GM23338 (cell line): ENCODE measurements at regions not wholly inside any gene's neighbourhood (a gene's known extent, or its start where the extent isn't known, plus 50 kb on each side); places are given as distances from the start of the nearest gene placed in this dataset.

ENCODE experiments used
- ATAC-seq: fragments of 200-7000 bp; cut with Tn5 transposase; 3 replicates; pipeline ENCODE4 v1.9.1; 2020
- DNase-seq: peaks from one replicate; pipeline ENCODE4 v3.0.0-alpha.2; 2015; ENCODE audit warnings: low spot score
- H2AFZ ChIP-seq: fragments of 200-600 bp; sonication (generic); 2 replicates; pipeline ENCODE4 v1.8.0; 2016; ENCODE audit warnings: antibody characterized with exemption, mild to moderate bottlenecking, moderate library complexity
- H3F3A ChIP-seq: fragments of 200-600 bp; sonication (generic); replicated peaks from 2 replicates; pipeline ENCODE4 v1.8.0; 2017; ENCODE audit warnings: antibody characterized with exemption, mixed run types, low read depth
- H3K27ac ChIP-seq: fragments of 200-600 bp; sonication (generic); 2 replicates; pipeline ENCODE4 v1.6.1; 2016; ENCODE audit warnings: low read depth
- H3K27me3 ChIP-seq: fragments of 200-600 bp; sonication (generic); 2 replicates; pipeline ENCODE4 v1.8.0; 2016; ENCODE audit warnings: mild to moderate bottlenecking, mixed run types, moderate library complexity; ENCODE audit not compliant: insufficient read depth
- H3K36me3 ChIP-seq: fragments of 200-600 bp; sonication (generic); 2 replicates; pipeline ENCODE4 v1.8.0; 2016; ENCODE audit warnings: mild to moderate bottlenecking; ENCODE audit not compliant: insufficient read depth
- H3K4me1 ChIP-seq: fragments of 200-600 bp; sonication (generic); 2 replicates; pipeline ENCODE4 v1.8.0; 2016; ENCODE audit warnings: mild to moderate bottlenecking, moderate library complexity; ENCODE audit not compliant: insufficient read depth
- H3K4me2 ChIP-seq: fragments of 200-600 bp; sonication (generic); 2 replicates; pipeline ENCODE4 v1.7.1; 2017; ENCODE audit warnings: mixed run types
- H3K4me3 ChIP-seq: fragments of 200-600 bp; sonication (generic); 2 replicates; pipeline ENCODE4 v1.6.1; 2016; ENCODE audit warnings: mixed run types
- H3K79me2 ChIP-seq: fragments of 200-600 bp; sonication (generic); replicated peaks from 2 replicates; pipeline ENCODE4 v1.8.0; 2017; ENCODE audit warnings: mild to moderate bottlenecking; ENCODE audit not compliant: insufficient read depth
- H3K9me2 ChIP-seq: fragments of 200-600 bp; sonication (generic); 2 replicates; pipeline ENCODE4 v1.8.0; 2017; ENCODE audit not compliant: insufficient read depth
- H4K20me1 ChIP-seq: fragments of 200-600 bp; sonication (generic); replicated peaks from 2 replicates; pipeline ENCODE4 v1.8.0; 2017; ENCODE audit warnings: mild to moderate bottlenecking; ENCODE audit not compliant: insufficient read depth
- H3K27ac Mint-ChIP-seq: 2 replicates; pipeline ENCODE4 v1.8.0; 2020; ENCODE audit warnings: inconsistent platforms, mild to moderate bottlenecking, moderate library complexity, mixed read lengths
- H3K27me3 Mint-ChIP-seq: 3 replicates; pipeline ENCODE4 v1.8.0; 2022; ENCODE audit warnings: low read depth, mild to moderate bottlenecking, moderate library complexity, mixed read lengths, inconsistent platforms; ENCODE audit not compliant: insufficient read depth, poor library complexity
- H3K36me3 Mint-ChIP-seq: 3 replicates; pipeline ENCODE4 v1.8.0; 2021; ENCODE audit warnings: low read depth, mild to moderate bottlenecking, inconsistent platforms, moderate library complexity, mixed read lengths
- H3K4me1 Mint-ChIP-seq: 3 replicates; pipeline ENCODE4 v1.8.0; 2020; ENCODE audit warnings: mild to moderate bottlenecking, inconsistent platforms, mixed read lengths
- H3K4me3 Mint-ChIP-seq: 3 replicates; pipeline ENCODE4 v1.8.0; 2021; ENCODE audit warnings: moderate library complexity, mild to moderate bottlenecking, inconsistent platforms, mixed read lengths
- H3K9me3 Mint-ChIP-seq: 3 replicates; pipeline ENCODE4 v1.8.0; 2020; ENCODE audit warnings: moderate library complexity, mild to moderate bottlenecking, inconsistent platforms, mixed read lengths
- CREB1 ChIP-seq: fragments of 250-450 bp; sonication (Bioruptor Pico); IDR thresholded peaks from 2 replicates; pipeline ENCODE4 v1.5.0; 2020; ENCODE audit warnings: low read depth, mild to moderate bottlenecking, moderate library complexity
- CTCF ChIP-seq, 2 experiments: fragments of 200-600 bp in 1 of 2; sonication (generic) in 1 of 2; conservative IDR thresholded peaks; 2 replicates each; pipeline versions ENCODE4 v1.5.1 to v1.6.1; 2016 to 2017; ENCODE audit warnings: antibody characterized with exemption in 2 of 2, low read depth in 2 of 2, mild to moderate bottlenecking in 2 of 2, moderate library complexity in 1 of 2
- ETS1 ChIP-seq: IDR thresholded peaks from 2 replicates; pipeline ENCODE4 v1.6.1; 2016; ENCODE audit warnings: antibody characterized with exemption
- EZH2 ChIP-seq: fragments of 200-600 bp; sonication (generic); IDR thresholded peaks from one replicate; pipeline ENCODE4 v1.8.0; 2017; ENCODE audit warnings: antibody characterized with exemption, mild to moderate bottlenecking, low read depth; ENCODE audit not compliant: unreplicated experiment
- EZH2phosphoT487 ChIP-seq: fragments of 200-600 bp; sonication (generic); IDR thresholded peaks from one replicate; pipeline ENCODE4 v1.8.1; 2018; ENCODE audit warnings: antibody characterized with exemption; ENCODE audit not compliant: unreplicated experiment
- JUNB ChIP-seq: IDR thresholded peaks from one replicate; pipeline ENCODE4 v1.6.1; 2016; ENCODE audit warnings: antibody characterized with exemption; ENCODE audit not compliant: unreplicated experiment
- NANOG ChIP-seq: IDR thresholded peaks from 2 replicates; pipeline ENCODE4 v1.6.1; 2016; ENCODE audit warnings: antibody characterized with exemption, borderline replicate concordance
- POLR2AphosphoS5 ChIP-seq: IDR thresholded peaks from 2 replicates; pipeline ENCODE4 v1.6.1; 2016; ENCODE audit warnings: antibody characterized with exemption, low read depth
- REST ChIP-seq: IDR thresholded peaks from one replicate; pipeline ENCODE4 v1.6.1; 2018; ENCODE audit warnings: antibody characterized with exemption; ENCODE audit not compliant: unreplicated experiment
- STAT1 ChIP-seq: IDR thresholded peaks from one replicate; pipeline ENCODE4 v1.6.1; 2016; ENCODE audit warnings: antibody characterized with exemption; ENCODE audit not compliant: unreplicated experiment
- ZNF114 ChIP-seq: fragments of 250-450 bp; sonication (Bioruptor Pico); IDR thresholded peaks from 2 replicates; pipeline ENCODE4 v1.5.0; 2020; ENCODE audit warnings: mild to moderate bottlenecking, moderate library complexity
- ZNF331 ChIP-seq: fragments of 250-450 bp; sonication (Bioruptor Pico); IDR thresholded peaks from 2 replicates; pipeline ENCODE4 v1.5.0; 2020; ENCODE audit warnings: low read depth, mild to moderate bottlenecking, moderate library complexity
- ZNF462 ChIP-seq: fragments of 250-450 bp; sonication (Bioruptor Pico); IDR thresholded peaks from 2 replicates; pipeline ENCODE4 v1.5.0; 2020; ENCODE audit warnings: mild to moderate bottlenecking, moderate library complexity

- DNase-seq (no peak), ATAC-seq (no peak)
- H3K27ac ChIP-seq, result no peak overlapping the region
- no peak overlapping the region for H3K4me2 ChIP-seq
- Mint-ChIP-seq H3K36me3 (no peaks in the 10 kb centered on the region), H3K27me3 (no peaks in the 10 kb centered on the region), H3K4me1 (peaks cover 6% of the 10 kb centered on the region; the same call in 2 of the 3 replicates), H3K9me3 (no peaks in the 10 kb centered on the region), H3K27ac (no peak overlapping the region), H3K4me3 (no peak overlapping the region)
- no peak overlapping the region for H3K4me3 ChIP-seq
- H3K9me2 ChIP-seq, result no peaks in the 10 kb centered on the region
- no peak overlapping the region for H2AFZ ChIP-seq
- no peaks in the 10 kb centered on the region for H3K27me3 ChIP-seq
- no peak for TF ChIP-seq ETS1
- TF ChIP-seq EZH2, result no peak
- TF ChIP-seq NANOG, result no peak
- TF ChIP-seq JUNB, result no peak
- no peak for TF ChIP-seq ZNF462 (CRISPR knock-in tag)
- no peak for TF ChIP-seq CREB1
- no peak for TF ChIP-seq POLR2AphosphoS5
- no peak for TF ChIP-seq STAT1
- no peak for TF ChIP-seq ZNF331 (CRISPR knock-in tag)
- TF ChIP-seq ZNF114 (CRISPR knock-in tag), result no peak
- TF ChIP-seq REST, result no peak
- no peak for TF ChIP-seq EZH2phosphoT487
- TF ChIP-seq CTCF (conservative IDR thresholded peaks at IDR 0.05; ENCODE audit: low read depth in 2 of 2), result no peak
- no peaks in the 10 kb centered on the region for H4K20me1 ChIP-seq
- no peaks in the 10 kb centered on the region for H3F3A ChIP-seq
- H3K36me3 ChIP-seq, result no peaks in the 10 kb centered on the region
- no peaks in the 10 kb centered on the region for H3K79me2 ChIP-seq
- H3K4me1 ChIP-seq, result no peaks in the 10 kb centered on the region; the same call in 1 of the 2 replicates
Observed at GRCh38 chr11:22930816-22931594, 70.7 kb upstream of the CCDC179 start.
